ENCODE measurements at regions not wholly inside any gene's neighbourhood (a gene's known extent, or its start where the extent isn't known, plus 50 kb on each side); places are given as distances from the start of the nearest gene placed in this dataset.
"Not testable (repeated sequence)": the region's sequence is repeated elsewhere in the genome, so short reads cannot be mapped to it uniquely, and the experiment has no call there.

DNA sequence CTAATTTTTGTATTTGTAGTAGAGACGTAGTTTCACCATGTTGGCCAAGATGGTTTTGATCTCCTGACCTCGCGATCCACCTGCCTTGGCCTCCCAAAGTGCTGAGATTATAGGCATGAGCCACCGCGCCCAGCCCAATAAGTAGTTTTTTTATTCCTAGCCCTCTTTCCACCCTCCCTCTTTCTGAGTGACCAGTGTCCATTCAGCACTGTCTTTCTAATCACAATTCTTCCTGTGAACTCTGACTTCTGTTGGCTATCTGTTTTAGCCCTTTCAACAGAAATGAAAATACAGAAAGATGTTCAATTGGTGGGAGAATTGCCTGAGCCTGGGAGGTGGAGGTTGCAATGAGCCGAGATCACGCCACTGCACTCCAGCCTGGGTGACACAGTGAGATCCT lies 122.3 kb upstream of the LIFR start:
- TF ChIP-seq EZH2phosphoT487 (IDR thresholded peaks at IDR 0.05; ENCODE audit: insufficient read depth, low read depth); EZH2 (IDR thresholded peaks at IDR 0.05; ENCODE audit: insufficient read depth, poor library complexity, severe bottlenecking): not testable (repeated sequence)
